ENCODE measurements at regions not wholly inside any gene's neighbourhood (a gene's known extent, or its start where the extent isn't known, plus 50 kb on each side); places are given as distances from the start of the nearest gene placed in this dataset.

GRCh38 chr14:35205737-35206136 lies 83.4 kb downstream of the PRORP start:
- H3K4me3 Mint-ChIP-seq (ENCODE audit: unreplicated experiment): no peak overlapping the region
- ChIA-PET POLR2A (interaction anchor here (0.7 kb wide), 1 partner anchor 44 kb away, joined by 5 read pairs; no protein-coding TSS in a partner anchor), CTCF (no interaction called here)
- no peaks in the 10 kb centered on the region for H3K9me3 Mint-ChIP-seq (ENCODE audit: unreplicated experiment)
- DNase-seq (ENCODE audit: unreplicated experiment): no peak
- H3K27me3 Mint-ChIP-seq (ENCODE audit: insufficient read depth, unreplicated experiment): no peaks in the 10 kb centered on the region
- TF ChIP-seq, protein P1, sequence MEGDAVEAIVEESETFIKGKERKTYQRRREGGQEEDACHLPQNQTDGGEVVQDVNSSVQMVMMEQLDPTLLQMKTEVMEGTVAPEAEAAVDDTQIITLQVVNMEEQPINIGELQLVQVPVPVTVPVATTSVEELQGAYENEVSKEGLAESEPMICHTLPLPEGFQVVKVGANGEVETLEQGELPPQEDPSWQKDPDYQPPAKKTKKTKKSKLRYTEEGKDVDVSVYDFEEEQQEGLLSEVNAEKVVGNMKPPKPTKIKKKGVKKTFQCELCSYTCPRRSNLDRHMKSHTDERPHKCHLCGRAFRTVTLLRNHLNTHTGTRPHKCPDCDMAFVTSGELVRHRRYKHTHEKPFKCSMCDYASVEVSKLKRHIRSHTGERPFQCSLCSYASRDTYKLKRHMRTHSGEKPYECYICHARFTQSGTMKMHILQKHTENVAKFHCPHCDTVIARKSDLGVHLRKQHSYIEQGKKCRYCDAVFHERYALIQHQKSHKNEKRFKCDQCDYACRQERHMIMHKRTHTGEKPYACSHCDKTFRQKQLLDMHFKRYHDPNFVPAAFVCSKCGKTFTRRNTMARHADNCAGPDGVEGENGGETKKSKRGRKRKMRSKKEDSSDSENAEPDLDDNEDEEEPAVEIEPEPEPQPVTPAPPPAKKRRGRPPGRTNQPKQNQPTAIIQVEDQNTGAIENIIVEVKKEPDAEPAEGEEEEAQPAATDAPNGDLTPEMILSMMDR (IDR thresholded peaks at IDR 0.05; ENCODE audit: unreplicated experiment): no peak
- no TSS peak for BruUV-seq (replicated peaks)
- H3K36me3 Mint-ChIP-seq (ENCODE audit: insufficient read depth, unreplicated experiment): peaks cover 5% of the 10 kb centered on the region
- H3K4me1 Mint-ChIP-seq (ENCODE audit: insufficient read depth, unreplicated experiment): peaks cover 6% of the 10 kb centered on the region
- H3K27ac Mint-ChIP-seq (ENCODE audit: low read depth, unreplicated experiment): peak overlapping the region; percentile 32
- intact Hi-C loops (cut with micrococcal nuclease): no loop called here

GRCh38 chr14:35211067-35211466 lies 81.1 kb upstream of the PSMA6 start:
- ChIA-PET CTCF (interaction anchor here (0.6 kb wide), 1 partner anchor 14 kb away, joined by 3 read pairs; no protein-coding TSS in a partner anchor), POLR2A (no interaction called here)
- H3K27ac Mint-ChIP-seq (ENCODE audit: low read depth, unreplicated experiment): no peak overlapping the region
- no peak for DNase-seq (ENCODE audit: unreplicated experiment)
- intact Hi-C loops (cut with micrococcal nuclease): loop anchor here (5.0 kb wide), 1 partner anchor 164 kb away; the partner anchor contains the start of gene FAM177A1
- peaks cover 15% of the 10 kb centered on the region for H3K36me3 Mint-ChIP-seq (ENCODE audit: insufficient read depth, unreplicated experiment)
- no peaks in the 10 kb centered on the region for H3K9me3 Mint-ChIP-seq (ENCODE audit: unreplicated experiment)
- H3K27me3 Mint-ChIP-seq (ENCODE audit: insufficient read depth, unreplicated experiment): no peaks in the 10 kb centered on the region
- peaks cover 30% of the 10 kb centered on the region for H3K4me1 Mint-ChIP-seq (ENCODE audit: insufficient read depth, unreplicated experiment)
- TF ChIP-seq, protein P1 (IDR thresholded peaks at IDR 0.05; ENCODE audit: unreplicated experiment): no peak
- no peak overlapping the region for H3K4me3 Mint-ChIP-seq (ENCODE audit: unreplicated experiment)
- BruUV-seq (replicated peaks): no TSS peak

DNA sequence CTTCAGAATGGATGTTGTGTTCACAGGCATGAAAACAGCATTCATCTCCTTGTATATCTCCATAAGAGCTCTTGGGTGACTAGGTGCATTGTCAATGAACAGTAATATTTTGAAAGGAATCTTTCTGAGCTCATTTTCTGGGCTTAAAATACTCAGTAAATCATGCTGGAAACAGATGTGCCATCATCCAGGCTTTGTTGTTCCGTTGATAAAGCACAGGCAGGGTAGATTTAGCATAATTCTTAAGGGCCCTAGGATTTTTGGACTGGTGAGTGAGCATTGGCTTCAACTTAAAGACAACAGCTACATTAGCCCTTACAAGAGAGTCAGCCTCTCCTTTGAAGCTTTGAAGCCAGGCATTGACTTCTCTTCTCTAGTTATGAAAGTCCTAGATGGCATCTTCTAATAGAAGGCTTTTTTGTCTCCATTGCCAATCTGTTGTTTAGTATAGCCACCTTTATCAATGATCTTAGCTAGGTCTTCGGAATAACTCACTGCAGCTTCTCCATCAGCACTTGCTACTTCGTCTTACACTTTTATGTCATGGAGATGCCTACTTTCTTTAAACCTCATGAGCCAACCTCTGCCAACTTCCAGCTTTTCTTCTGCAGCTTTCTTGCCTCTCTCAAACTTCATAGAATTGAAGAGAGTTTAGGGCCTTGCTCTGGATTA lies 79.6 kb upstream of the PSMA6 start:
- no peaks in the 10 kb centered on the region for H3K9me3 Mint-ChIP-seq (ENCODE audit: unreplicated experiment)
- peaks cover 16% of the 10 kb centered on the region for H3K36me3 Mint-ChIP-seq (ENCODE audit: insufficient read depth, unreplicated experiment)
- no peak for DNase-seq (ENCODE audit: unreplicated experiment)
- intact Hi-C loops (cut with micrococcal nuclease): loop anchor here (5.0 kb wide), 1 partner anchor 165 kb away; the partner anchor contains the start of gene FAM177A1
- TF ChIP-seq, protein P1 (IDR thresholded peaks at IDR 0.05; ENCODE audit: unreplicated experiment): no peak
- peaks cover 30% of the 10 kb centered on the region for H3K4me1 Mint-ChIP-seq (ENCODE audit: insufficient read depth, unreplicated experiment)
- no peak overlapping the region for H3K4me3 Mint-ChIP-seq (ENCODE audit: unreplicated experiment)
- no TSS peak for BruUV-seq (replicated peaks)
- H3K27ac Mint-ChIP-seq (ENCODE audit: low read depth, unreplicated experiment): peak overlapping the region; percentile 76
- ChIA-PET CTCF (interaction anchor here (0.6 to 1.5 kb wide), 8 partner anchors 17 to 229 kb away, joined by 3 to 8 read pairs (median 3); partner anchors contain the start of gene PRORP), POLR2A (interaction anchor here (0.6 to 4.2 kb wide), 12 partner anchors 9 to 192 kb away, joined by 3 to 41 read pairs (median 4); partner anchors contain the start of genes FAM177A1, NFKBIA, PPP2R3C and PRORP)
- no peaks in the 10 kb centered on the region for H3K27me3 Mint-ChIP-seq (ENCODE audit: insufficient read depth, unreplicated experiment)

GRCh38 chr14:35213143-35213788 lies 78.9 kb upstream of the PSMA6 start:
- Mint-ChIP-seq H3K36me3 (ENCODE audit: insufficient read depth, unreplicated experiment) (peaks cover 19% of the 10 kb centered on the region), H3K4me3 (ENCODE audit: unreplicated experiment) (no peak overlapping the region), H3K27ac (ENCODE audit: low read depth, unreplicated experiment) (peak overlapping the region; percentile 76), H3K27me3 (ENCODE audit: insufficient read depth, unreplicated experiment) (no peaks in the 10 kb centered on the region), H3K4me1 (ENCODE audit: insufficient read depth, unreplicated experiment) (peaks cover 30% of the 10 kb centered on the region), H3K9me3 (ENCODE audit: unreplicated experiment) (no peaks in the 10 kb centered on the region)
- TF ChIP-seq, protein P1 (IDR thresholded peaks at IDR 0.05; ENCODE audit: unreplicated experiment): no peak
- intact Hi-C loops (cut with micrococcal nuclease): loop anchor here (5.0 kb wide), 1 partner anchor 166 kb away; the partner anchor contains the start of gene FAM177A1
- DNase-seq (ENCODE audit: unreplicated experiment): peak; percentile 4
- BruUV-seq (replicated peaks): no TSS peak
- CTCF ChIA-PET: interaction anchor here (0.6 to 1.5 kb wide), 7 partner anchors 16 to 229 kb away, joined by 3 to 8 read pairs (median 3); partner anchors contain the start of gene PRORP
- POLR2A ChIA-PET: interaction anchor here (0.6 to 4.2 kb wide), 17 partner anchors 8 to 191 kb away, joined by 3 to 41 read pairs (median 4); partner anchors contain the start of genes FAM177A1, NFKBIA, PPP2R3C and PRORP

Measured in MCF 10A (cell line).